KOPT-K1 (cell line): ENCODE measurements at regions not wholly inside any gene's neighbourhood (a gene's known extent, or its start where the extent isn't known, plus 50 kb on each side); places are given as distances from the start of the nearest gene placed in this dataset.

Source experiments
- H3K27ac ChIP-seq: fragments of 200-600 bp; sonication (generic); 2 replicates; pipeline ENCODE4 v1.5.1; 2016; ENCODE audit warnings: antibody characterized with exemption, mild to moderate bottlenecking, low read depth, low read length; ENCODE audit not compliant: poor library complexity, severe bottlenecking
- H3K36me3 ChIP-seq: fragments of 200-600 bp; sonication (generic); 2 replicates; pipeline ENCODE4 v1.5.1; 2017; ENCODE audit warnings: antibody characterized with exemption, mild to moderate bottlenecking, low read length, moderate library complexity; ENCODE audit not compliant: insufficient read depth
- H3K9me3 ChIP-seq: fragments of 200-600 bp; sonication (generic); 2 replicates; pipeline ENCODE4 v1.5.1; 2017; ENCODE audit warnings: antibody characterized with exemption, low read length, mild to moderate bottlenecking; ENCODE audit not compliant: insufficient read depth, poor library complexity, severe bottlenecking

GRCh38 chr3:18246336-18247060, 178.6 kb downstream of the SATB1 start:
- H3K9me3 ChIP-seq: no peaks in the 10 kb centered on the region
- H3K27ac ChIP-seq: no peak overlapping the region
- H3K36me3 ChIP-seq: peaks cover 18% of the 10 kb centered on the region; the same call in 1 of the 2 replicates

GRCh38 chr3:18245721-18246120, 179.4 kb downstream of the SATB1 start:
- peaks cover 11% of the 10 kb centered on the region; the same call in 1 of the 2 replicates for H3K36me3 ChIP-seq

DNA sequence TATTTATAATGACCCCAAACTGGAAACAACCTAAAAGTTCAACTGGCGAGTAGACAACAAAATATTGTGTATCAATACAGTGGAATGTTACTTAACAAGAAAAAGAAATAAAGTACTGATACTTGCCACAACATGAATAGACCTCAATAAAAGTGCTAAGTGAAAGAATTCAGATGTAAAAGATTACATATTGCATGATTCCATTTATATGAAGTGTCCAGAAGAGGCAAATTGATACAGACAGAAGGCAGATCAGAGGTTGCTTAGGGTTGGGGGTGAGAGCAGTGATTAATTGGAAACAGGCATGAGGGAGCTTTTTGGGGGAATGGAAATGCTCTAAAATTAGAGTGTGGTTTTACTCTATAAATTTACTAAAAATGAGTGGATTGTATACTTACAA, 183.3 kb downstream of the SATB1 start:
- H3K36me3 ChIP-seq: peaks cover 2% of the 10 kb centered on the region; the same call in 1 of the 2 replicates
- H3K9me3 ChIP-seq: no peaks in the 10 kb centered on the region
- no peak overlapping the region for H3K27ac ChIP-seq

More at GRCh38 chr3:18245721-18246120, 179.4 kb downstream of the SATB1 start:
- Histone ChIP-seq H3K27ac (no peak overlapping the region), H3K9me3 (no peaks in the 10 kb centered on the region)

DNA sequence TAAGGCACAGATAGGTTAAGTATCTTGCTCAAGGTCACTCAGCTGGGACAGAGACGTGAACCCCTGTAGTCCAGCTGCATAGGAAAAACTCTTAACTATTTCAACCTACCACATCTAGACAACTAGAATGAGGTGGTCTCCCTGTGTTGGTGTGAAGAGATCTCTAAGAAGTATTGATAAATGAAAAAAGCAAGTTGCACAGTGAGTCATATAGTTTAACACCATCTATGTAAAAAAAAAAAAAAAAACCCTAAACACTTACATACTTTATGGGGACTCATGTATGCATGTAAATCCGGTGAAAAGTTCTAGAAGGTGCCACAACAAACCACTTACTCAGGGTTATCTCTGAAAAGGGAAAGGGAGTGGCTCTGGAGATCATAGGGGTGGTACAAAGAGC, 185.5 kb downstream of the SATB1 start:
- Histone ChIP-seq H3K36me3 (peaks cover 7% of the 10 kb centered on the region; the same call in 1 of the 2 replicates), H3K27ac (no peak overlapping the region), H3K9me3 (no peaks in the 10 kb centered on the region)

- H3K36me3 ChIP-seq: peaks cover 7% of the 10 kb centered on the region; the same call in 1 of the 2 replicates
- no peak overlapping the region for H3K27ac ChIP-seq
- no peaks in the 10 kb centered on the region for H3K9me3 ChIP-seq
These were observed 186.3 kb downstream of the SATB1 start for GRCh38 chr3:18238746-18239331.

DNA sequence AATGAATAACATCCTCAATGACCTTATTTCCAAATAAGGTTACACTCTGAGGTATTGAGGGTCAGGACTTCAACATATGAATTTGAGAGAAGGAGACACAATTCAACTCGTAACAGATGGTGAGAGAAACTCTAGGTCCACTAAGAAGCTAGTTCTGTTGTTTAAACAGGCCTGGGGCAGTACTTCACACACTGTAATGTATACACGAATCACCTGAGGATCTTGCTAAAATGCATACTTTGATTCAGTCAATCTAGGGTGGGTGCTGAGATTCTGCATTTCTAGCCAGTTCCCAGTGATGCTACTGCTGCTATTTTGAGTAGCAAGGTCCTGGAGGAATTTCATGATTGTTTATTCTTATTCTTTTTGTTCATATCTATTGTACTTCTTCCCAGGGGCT, 186.8 kb downstream of the SATB1 start:
- Histone ChIP-seq H3K27ac (no peak overlapping the region), H3K9me3 (no peaks in the 10 kb centered on the region), H3K36me3 (peaks cover 7% of the 10 kb centered on the region; the same call in 1 of the 2 replicates)

GRCh38 chr3:18237251-18238005, 187.7 kb downstream of the SATB1 start:
- Histone ChIP-seq H3K9me3 (no peaks in the 10 kb centered on the region), H3K27ac (no peak overlapping the region), H3K36me3 (peaks cover 7% of the 10 kb centered on the region; the same call in 1 of the 2 replicates)

DNA sequence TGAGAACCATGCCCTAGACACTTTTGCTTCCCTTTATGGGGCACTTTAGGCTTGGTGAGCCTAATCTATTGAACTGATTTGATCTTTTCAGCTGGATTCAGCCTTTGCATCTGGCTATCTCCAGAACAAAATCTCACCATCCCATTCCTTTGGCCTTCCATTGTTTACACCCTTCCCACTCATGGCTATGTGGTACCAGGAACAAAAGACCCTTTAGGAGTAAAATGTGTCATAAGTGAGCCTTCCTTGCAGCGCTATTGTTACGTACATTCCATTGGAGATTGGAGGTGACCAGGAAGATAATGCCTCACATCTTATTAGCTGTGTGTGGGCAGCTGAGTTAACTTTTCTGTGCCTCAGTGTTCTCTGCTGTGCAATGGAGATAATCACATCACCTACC, 188.4 kb downstream of the SATB1 start:
- peaks cover 7% of the 10 kb centered on the region; the same call in 1 of the 2 replicates for H3K36me3 ChIP-seq
- no peaks in the 10 kb centered on the region for H3K9me3 ChIP-seq
- H3K27ac ChIP-seq: no peak overlapping the region

DNA sequence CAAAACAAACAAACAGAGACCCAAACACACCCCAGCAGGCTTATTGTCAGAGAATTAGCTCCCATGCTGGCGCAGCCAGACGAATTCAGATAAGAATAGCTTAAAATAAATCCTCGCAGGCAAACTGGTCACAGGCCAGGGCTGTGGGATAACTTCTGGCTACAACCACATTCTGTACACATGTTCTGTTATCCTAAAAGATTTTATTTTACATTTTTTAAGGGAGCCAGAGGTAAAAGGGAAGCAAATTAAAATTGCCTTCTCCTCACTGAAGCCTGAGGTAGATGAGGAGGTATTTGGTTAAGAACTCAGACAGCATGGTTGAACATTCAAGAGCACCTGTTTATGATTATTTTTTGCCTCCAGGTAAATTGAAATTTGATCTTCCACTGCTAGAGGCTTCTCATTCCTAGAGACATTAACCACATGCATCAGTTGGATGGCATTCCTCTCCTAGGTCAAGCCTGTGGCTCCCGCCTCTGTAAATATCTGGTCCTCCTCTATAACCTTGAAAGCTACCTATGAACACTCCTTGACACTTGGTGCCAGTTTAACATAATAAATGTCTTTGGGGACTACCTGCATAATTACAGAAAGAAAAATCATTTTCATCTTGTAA, 190.3 kb downstream of the SATB1 start:
- no peak overlapping the region for H3K27ac ChIP-seq
- H3K9me3 ChIP-seq: no peaks in the 10 kb centered on the region
- H3K36me3 ChIP-seq: peaks cover 7% of the 10 kb centered on the region; the same call in 1 of the 2 replicates

DNA sequence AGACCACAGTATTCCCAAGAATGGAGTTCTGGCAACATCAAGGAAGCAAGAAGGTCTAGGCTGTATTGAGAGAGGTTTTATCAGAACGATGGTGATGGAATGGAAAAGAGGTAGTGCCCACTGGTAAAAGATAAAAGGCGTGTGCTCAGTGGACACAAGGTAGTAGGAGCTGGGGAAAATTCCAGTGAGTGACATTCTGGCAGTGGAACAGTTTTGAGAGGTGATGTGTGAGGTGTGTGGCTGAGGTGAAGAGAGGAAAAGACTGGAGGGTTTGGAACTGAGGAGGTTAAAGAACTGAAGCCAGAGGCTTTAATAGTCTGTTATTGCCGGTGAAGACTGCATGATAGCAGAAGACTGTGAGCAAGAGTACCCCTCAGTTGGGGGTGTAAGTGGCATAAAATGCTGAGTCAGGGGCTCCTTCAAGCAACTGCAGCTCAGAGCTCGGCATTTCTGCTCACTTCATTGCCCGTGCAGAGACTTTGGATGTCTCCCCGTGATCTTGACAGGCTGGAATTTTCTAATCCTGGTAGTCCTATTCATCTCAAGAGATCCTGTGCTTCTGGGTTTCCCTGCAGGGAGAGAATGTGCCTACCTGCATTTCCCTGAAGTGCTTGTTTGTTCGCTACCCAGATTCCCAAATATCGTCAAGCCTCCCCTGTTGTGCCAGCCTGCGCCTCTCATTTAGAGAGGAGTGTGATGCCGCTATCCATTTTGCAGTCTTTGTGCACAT, 191.0 kb downstream of the SATB1 start:
- Histone ChIP-seq H3K27ac (no peak overlapping the region), H3K36me3 (peaks cover 7% of the 10 kb centered on the region; the same call in 1 of the 2 replicates), H3K9me3 (no peaks in the 10 kb centered on the region)

DNA sequence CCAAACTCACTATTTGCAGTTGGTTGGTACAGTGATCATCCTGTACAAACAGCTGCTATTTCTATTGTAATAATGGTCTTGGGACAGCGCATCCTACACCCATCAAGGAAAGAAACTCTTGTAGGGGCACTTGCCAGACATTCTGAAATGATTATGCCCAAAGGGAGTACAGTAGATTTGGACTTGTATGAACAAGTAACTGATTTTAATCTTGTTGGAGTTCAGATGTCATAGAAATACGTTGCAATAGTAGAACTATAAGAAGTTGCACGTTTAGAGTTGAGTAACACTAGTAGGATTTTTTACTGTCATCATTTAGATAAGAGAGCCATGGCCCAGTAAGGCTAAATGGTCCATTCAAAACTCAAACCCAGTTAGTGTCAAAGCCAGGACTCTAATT, 192.8 kb downstream of the SATB1 start:
- H3K27ac ChIP-seq: no peak overlapping the region
- no peaks in the 10 kb centered on the region for H3K9me3 ChIP-seq
- H3K36me3 ChIP-seq: peaks cover 7% of the 10 kb centered on the region; the same call in 1 of the 2 replicates

GRCh38 chr3:18228060-18228459, 197.1 kb downstream of the SATB1 start:
- H3K9me3 ChIP-seq: no peaks in the 10 kb centered on the region
- H3K36me3 ChIP-seq: 0 out of 2 replicates have a peak, but pooled peaks cover 8% of the 10 kb centered on the region
- no peak overlapping the region for H3K27ac ChIP-seq

- Histone ChIP-seq H3K27ac (no peak overlapping the region), H3K36me3 (0 out of 2 replicates have a peak, but pooled peaks cover 8% of the 10 kb centered on the region), H3K9me3 (no peaks in the 10 kb centered on the region)
These were observed 199.4 kb downstream of the SATB1 start for GRCh38 chr3:18225709-18226108.

DNA sequence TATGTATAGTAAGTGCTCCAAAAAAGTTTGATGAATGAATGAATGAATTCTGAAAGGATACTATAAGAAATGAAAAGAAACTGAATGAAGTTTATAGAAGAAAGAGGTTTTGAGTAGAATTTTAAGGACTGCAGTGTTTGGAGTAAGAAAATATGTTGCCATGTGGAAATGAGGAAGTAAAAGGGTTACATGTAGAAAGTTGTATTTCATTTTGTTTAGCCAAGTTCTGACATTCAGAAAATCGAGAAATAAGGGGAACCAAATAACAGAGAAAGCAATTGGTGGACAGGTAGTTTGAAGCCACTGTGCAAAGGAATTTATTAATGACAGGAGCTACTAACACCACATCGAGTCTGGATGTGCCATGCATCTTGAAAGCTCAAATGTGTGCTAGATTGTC, 200.7 kb downstream of the SATB1 start:
- no peak overlapping the region for H3K27ac ChIP-seq
- 0 out of 2 replicates have a peak, but pooled peaks cover 8% of the 10 kb centered on the region for H3K36me3 ChIP-seq

More for the DNA sequence above, 200.7 kb downstream of the SATB1 start:
- H3K9me3 ChIP-seq: no peaks in the 10 kb centered on the region
